GM06990 (cell line): ENCODE measurements at regions not wholly inside any gene's neighbourhood (a gene's known extent, or its start where the extent isn't known, plus 50 kb on each side); places are given as distances from the start of the nearest gene placed in this dataset.

ENCODE experiments used
- DNase-seq: peaks from one replicate; pipeline ENCODE4 v3.0.0-alpha.2; 2011; ENCODE audit not compliant: insufficient read length; ENCODE audit errors: extremely low read depth
- H3K27me3 ChIP-seq: replicated peaks from 2 replicates; pipeline ENCODE4 v1.6.0; 2011; ENCODE audit warnings: low read length; ENCODE audit not compliant: control insufficient read depth, insufficient read depth
- H3K36me3 ChIP-seq: 2 replicates; pipeline ENCODE4 v1.5.1; 2011; ENCODE audit warnings: low read length; ENCODE audit not compliant: control insufficient read depth, insufficient read depth
- H3K4me3 ChIP-seq: replicated peaks from 2 replicates; pipeline ENCODE4 v1.5.1; 2011; ENCODE audit warnings: low read depth, mild to moderate bottlenecking, control low read depth, low read length
- TF ChIP-seq, protein P1 (sequence below): IDR thresholded peaks from 2 replicates; pipeline ENCODE4 v1.5.1; 2011; ENCODE audit warnings: low read length, control low read depth, mild to moderate bottlenecking, inconsistent platforms; ENCODE audit not compliant: insufficient read depth, poor library complexity, severe bottlenecking

DNA sequence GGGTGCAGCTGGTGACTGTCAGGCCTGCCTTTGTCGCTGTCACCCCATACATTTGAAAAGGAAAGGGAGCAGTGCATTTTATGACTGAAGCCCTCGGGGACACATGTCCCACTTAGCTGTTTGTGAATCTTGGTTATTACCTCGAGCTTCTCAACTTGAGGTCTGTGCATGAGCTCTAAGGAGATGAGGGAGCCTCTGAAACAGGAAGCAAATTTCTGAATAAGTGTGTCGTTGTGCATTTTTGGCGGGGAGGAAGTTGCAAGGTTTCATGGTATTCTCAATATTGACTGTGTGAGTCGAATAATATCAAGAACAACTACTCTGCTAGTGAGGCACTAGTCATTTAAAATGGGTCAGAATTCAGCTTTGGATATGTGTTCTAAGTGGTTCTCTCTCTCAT, 149.7 kb upstream of the PLET1 start:
- Histone ChIP-seq H3K27me3 (no peaks in the 10 kb centered on the region; the same call in 1 of the 2 replicates), H3K36me3 (no peaks in the 10 kb centered on the region), H3K4me3 (no peak overlapping the region)
- no peak for DNase-seq
- TF ChIP-seq, protein P1, sequence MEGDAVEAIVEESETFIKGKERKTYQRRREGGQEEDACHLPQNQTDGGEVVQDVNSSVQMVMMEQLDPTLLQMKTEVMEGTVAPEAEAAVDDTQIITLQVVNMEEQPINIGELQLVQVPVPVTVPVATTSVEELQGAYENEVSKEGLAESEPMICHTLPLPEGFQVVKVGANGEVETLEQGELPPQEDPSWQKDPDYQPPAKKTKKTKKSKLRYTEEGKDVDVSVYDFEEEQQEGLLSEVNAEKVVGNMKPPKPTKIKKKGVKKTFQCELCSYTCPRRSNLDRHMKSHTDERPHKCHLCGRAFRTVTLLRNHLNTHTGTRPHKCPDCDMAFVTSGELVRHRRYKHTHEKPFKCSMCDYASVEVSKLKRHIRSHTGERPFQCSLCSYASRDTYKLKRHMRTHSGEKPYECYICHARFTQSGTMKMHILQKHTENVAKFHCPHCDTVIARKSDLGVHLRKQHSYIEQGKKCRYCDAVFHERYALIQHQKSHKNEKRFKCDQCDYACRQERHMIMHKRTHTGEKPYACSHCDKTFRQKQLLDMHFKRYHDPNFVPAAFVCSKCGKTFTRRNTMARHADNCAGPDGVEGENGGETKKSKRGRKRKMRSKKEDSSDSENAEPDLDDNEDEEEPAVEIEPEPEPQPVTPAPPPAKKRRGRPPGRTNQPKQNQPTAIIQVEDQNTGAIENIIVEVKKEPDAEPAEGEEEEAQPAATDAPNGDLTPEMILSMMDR = no peak

GRCh38 chr11:112412383-112412782, 151.7 kb upstream of the PLET1 start:
- TF ChIP-seq, protein P1 = no peak
- DNase-seq = no peak
- H3K36me3 ChIP-seq = no peaks in the 10 kb centered on the region
- no peaks in the 10 kb centered on the region for H3K27me3 ChIP-seq
- no peak overlapping the region for H3K4me3 ChIP-seq

DNA sequence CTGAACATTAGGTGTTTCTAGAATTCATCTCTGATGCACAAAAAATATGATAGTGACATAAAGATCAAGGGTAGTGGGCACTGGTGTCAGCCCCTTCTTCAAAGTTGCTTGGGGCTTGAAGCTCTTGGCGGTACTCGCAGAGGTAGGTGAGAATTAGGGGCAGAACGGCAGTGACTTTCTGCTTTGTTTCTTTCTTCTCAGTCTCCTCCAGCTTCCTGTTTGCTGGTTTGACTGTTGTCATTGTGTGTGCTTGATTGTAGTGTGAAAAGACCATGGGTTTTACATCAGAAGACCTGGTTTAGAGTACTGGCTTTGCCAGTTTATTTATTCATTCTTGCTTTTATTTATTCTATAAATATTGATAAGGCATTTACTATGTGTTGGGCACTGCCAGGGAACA, 156.7 kb upstream of the PLET1 start:
- TF ChIP-seq, protein P1 = no peak

DNA sequence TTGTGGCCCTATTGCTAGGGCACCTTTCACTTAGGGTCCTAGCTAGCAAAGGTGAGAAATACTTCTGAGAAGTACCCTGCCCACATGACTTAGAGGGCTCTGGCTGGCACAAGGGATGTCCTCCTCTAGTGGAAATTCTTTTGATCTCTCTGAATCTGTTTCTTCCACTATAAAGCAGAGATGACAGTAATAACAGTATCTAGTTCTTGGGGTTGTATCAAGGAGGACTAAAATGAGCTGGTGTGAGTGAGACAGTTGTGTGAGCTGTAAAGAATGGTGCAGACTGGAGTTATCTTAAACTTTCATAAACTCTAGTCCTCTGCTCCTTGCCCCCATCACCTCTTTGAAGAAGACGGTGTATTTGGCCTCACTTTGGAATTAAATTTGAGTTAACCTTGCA, 157.8 kb upstream of the PLET1 start:
- H3K4me3 ChIP-seq = no peak overlapping the region
- DNase-seq = no peak
- TF ChIP-seq, protein P1 = no peak
- no peaks in the 10 kb centered on the region for H3K36me3 ChIP-seq
- H3K27me3 ChIP-seq = no peaks in the 10 kb centered on the region

More for the DNA sequence above, 156.7 kb upstream of the PLET1 start:
- no peaks in the 10 kb centered on the region for H3K36me3 ChIP-seq
- H3K4me3 ChIP-seq = no peak overlapping the region
- no peak for DNase-seq
- no peaks in the 10 kb centered on the region for H3K27me3 ChIP-seq

GRCh38 chr11:112421879-112422278, 161.2 kb upstream of the PLET1 start:
- TF ChIP-seq, protein P1 = no peak
- H3K36me3 ChIP-seq = no peaks in the 10 kb centered on the region
- no peak overlapping the region for H3K4me3 ChIP-seq
- no peaks in the 10 kb centered on the region for H3K27me3 ChIP-seq
- DNase-seq = no peak

DNA sequence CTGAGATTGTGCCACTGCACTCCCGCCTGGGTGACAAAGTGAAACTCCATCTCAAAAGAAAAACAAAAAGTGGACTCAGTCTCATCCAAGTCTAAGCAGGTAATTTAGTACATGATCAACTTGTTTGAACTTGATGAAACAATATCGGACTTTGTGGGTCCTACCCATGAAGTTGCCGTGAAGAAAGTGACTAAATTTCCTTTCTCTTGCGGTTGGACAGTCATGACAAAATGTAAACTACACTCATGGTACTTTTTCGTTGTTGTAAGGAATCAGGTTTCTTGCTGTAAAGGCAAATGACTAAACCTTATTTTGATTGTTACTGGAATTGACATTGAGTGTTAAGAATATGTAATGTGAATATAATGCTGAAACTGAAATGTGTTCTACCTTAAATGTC, 164.5 kb upstream of the PLET1 start:
- TF ChIP-seq, protein P1 = no peak
- no peaks in the 10 kb centered on the region for H3K36me3 ChIP-seq
- H3K4me3 ChIP-seq = no peak overlapping the region
- no peaks in the 10 kb centered on the region for H3K27me3 ChIP-seq
- DNase-seq = no peak
